Uterus (tissue), 2 donors: ENCODE measurements at regions not wholly inside any gene's neighbourhood (a gene's known extent, or its start where the extent isn't known, plus 50 kb on each side); places are given as distances from the start of the nearest gene placed in this dataset.

Experiments used
- POLR2A ChIP-seq, 2 donors: fragments of 450-650 bp; IDR thresholded peaks; one replicate each; pipeline ENCODE4 v1.6.1; 2016; ENCODE audit warnings: antibody characterized with exemption in 2 of 2, mild to moderate bottlenecking in 1 of 2, moderate library complexity in 1 of 2
- TF ChIP-seq, protein P1 (sequence below), 4 experiments: fragments of 200-600 bp in 2 of 4; fragments of 450-650 bp in 2 of 4; sonication (generic) in 2 of 4; IDR thresholded peaks; one replicate each; pipeline ENCODE4 v1.5.1; 2016 to 2019; ENCODE audit warnings: antibody characterized with exemption in 4 of 4, mild to moderate bottlenecking in 2 of 4, moderate library complexity in 1 of 4

DNA sequence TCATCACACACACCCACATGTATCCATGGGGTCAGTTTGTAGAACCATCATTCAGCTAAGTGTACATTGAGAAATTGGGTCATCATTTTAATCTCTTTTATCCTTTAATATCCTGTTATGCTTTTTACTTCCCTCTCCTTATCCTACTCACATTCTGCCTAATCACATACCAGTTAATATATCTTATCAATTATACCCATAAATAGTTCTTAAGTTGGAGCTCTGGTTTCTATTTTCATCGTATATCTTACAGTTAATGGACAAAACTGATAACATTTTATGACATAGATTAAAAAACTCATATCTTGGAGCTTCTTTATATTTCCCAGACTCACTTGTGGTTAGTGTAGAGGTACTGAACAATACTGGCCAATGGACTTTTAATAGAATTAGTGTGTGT, 729.5 kb upstream of the LCORL start:
- TF ChIP-seq, protein P1, sequence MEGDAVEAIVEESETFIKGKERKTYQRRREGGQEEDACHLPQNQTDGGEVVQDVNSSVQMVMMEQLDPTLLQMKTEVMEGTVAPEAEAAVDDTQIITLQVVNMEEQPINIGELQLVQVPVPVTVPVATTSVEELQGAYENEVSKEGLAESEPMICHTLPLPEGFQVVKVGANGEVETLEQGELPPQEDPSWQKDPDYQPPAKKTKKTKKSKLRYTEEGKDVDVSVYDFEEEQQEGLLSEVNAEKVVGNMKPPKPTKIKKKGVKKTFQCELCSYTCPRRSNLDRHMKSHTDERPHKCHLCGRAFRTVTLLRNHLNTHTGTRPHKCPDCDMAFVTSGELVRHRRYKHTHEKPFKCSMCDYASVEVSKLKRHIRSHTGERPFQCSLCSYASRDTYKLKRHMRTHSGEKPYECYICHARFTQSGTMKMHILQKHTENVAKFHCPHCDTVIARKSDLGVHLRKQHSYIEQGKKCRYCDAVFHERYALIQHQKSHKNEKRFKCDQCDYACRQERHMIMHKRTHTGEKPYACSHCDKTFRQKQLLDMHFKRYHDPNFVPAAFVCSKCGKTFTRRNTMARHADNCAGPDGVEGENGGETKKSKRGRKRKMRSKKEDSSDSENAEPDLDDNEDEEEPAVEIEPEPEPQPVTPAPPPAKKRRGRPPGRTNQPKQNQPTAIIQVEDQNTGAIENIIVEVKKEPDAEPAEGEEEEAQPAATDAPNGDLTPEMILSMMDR (IDR thresholded peaks at IDR 0.05): no peak
- no peak for TF ChIP-seq POLR2A (IDR thresholded peaks at IDR 0.05)
